ENCODE measurements at regions not wholly inside any gene's neighbourhood (a gene's known extent, or its start where the extent isn't known, plus 50 kb on each side); places are given as distances from the start of the nearest gene placed in this dataset.

GRCh38 chr7:127478461-127478860, 86.0 kb upstream of the ZNF800 start:
- no peaks in the 10 kb centered on the region for H3K36me3 ChIP-seq (ENCODE audit: control insufficient read depth in 2 of 2, extremely low read depth in 1 of 2, insufficient read depth in 1 of 2, low read length in 1 of 2)
- Mint-ChIP-seq H3K27me3 (peaks cover 0 to 25% of the 10 kb centered on the region in 2 donors), H3K36me3 (no peaks in the 10 kb centered on the region), H3K4me1 (peaks cover 13 to 29% (median 26%) of the 10 kb centered on the region in 3 donors), H3K9me3 (no peaks in the 10 kb centered on the region), H3K4me3 (peak overlapping the region in 1 of 3 donors; percentile 46), H3K27ac (peak overlapping the region in 1 of 2 donors; percentile 56)
- DNase-seq (no peak), ATAC-seq (replicated peaks in 1 of 4) (no peak)
- no peak overlapping the region for H3K27ac ChIP-seq (ENCODE audit: low read length)
- WGBS (ENCODE audit: insufficient coverage): 83% methylated on average over 1 of the region's 2 CpGs
- H3K4me3 ChIP-seq (ENCODE audit: control insufficient read depth in 1 of 2, extremely low read depth in 1 of 2, low read length in 1 of 2): no peak overlapping the region
- H3K4me1 ChIP-seq (ENCODE audit: control insufficient read depth in 1 of 2, extremely low read depth in 1 of 2, insufficient read depth in 2 of 2, low read length in 2 of 2): peaks cover 0 to 7% of the 10 kb centered on the region in 2 experiments
- ChIA-PET CTCF (no interaction called here), POLR2A (no interaction called here)
- H3K9me3 ChIP-seq: no peaks in the 10 kb centered on the region
- H3K27me3 ChIP-seq (replicated peaks in 1 of 2; ENCODE audit: control insufficient read depth in 2 of 2, extremely low read depth in 1 of 2, insufficient read depth in 2 of 2, low read length in 1 of 2): peaks cover 6 to 8% of the 10 kb centered on the region in 2 experiments

GRCh38 chr7:127478024-127478355, 85.5 kb upstream of the ZNF800 start:
- peaks cover 6 to 8% of the 10 kb centered on the region in 2 experiments for H3K27me3 ChIP-seq (replicated peaks in 1 of 2; ENCODE audit: control insufficient read depth in 2 of 2, extremely low read depth in 1 of 2, insufficient read depth in 2 of 2, low read length in 1 of 2)
- no peak overlapping the region for H3K27ac ChIP-seq (ENCODE audit: low read length)
- ChIA-PET POLR2A (no interaction called here), CTCF (no interaction called here)
- peak overlapping the region in 1 of 2 donors; percentile 56 for H3K27ac Mint-ChIP-seq
- ATAC-seq (replicated peaks in 1 of 4): peak; percentile 51 to 92 (median 62)
- H3K36me3 Mint-ChIP-seq: no peaks in the 10 kb centered on the region
- H3K9me3 ChIP-seq: no peaks in the 10 kb centered on the region
- DNase-seq: peak in 10 of 35 experiments; percentile 1 to 39 (median 8)
- peaks cover 0 to 27% of the 10 kb centered on the region in 2 donors for H3K27me3 Mint-ChIP-seq
- H3K36me3 ChIP-seq (ENCODE audit: control insufficient read depth in 2 of 2, extremely low read depth in 1 of 2, insufficient read depth in 1 of 2, low read length in 1 of 2): no peaks in the 10 kb centered on the region
- WGBS (ENCODE audit: insufficient coverage): no CpG with 5 or more reads among the region's 1 CpG
- no peaks in the 10 kb centered on the region for H3K9me3 Mint-ChIP-seq
- no peak overlapping the region for H3K4me3 ChIP-seq (ENCODE audit: control insufficient read depth in 1 of 2, extremely low read depth in 1 of 2, low read length in 1 of 2)
- H3K4me1 ChIP-seq (ENCODE audit: control insufficient read depth in 1 of 2, extremely low read depth in 1 of 2, insufficient read depth in 2 of 2, low read length in 2 of 2): peaks cover 0 to 7% of the 10 kb centered on the region in 2 experiments
- peaks cover 13 to 29% (median 26%) of the 10 kb centered on the region in 3 donors for H3K4me1 Mint-ChIP-seq
- peak overlapping the region in 1 of 3 donors; percentile 46 for H3K4me3 Mint-ChIP-seq

GRCh38 chr7:127477295-127478023, 85.0 kb upstream of the ZNF800 start:
- Mint-ChIP-seq H3K4me1 (peaks cover 13 to 29% (median 26%) of the 10 kb centered on the region in 3 donors), H3K9me3 (no peaks in the 10 kb centered on the region), H3K36me3 (no peaks in the 10 kb centered on the region), H3K27me3 (peaks cover 0 to 27% of the 10 kb centered on the region in 2 donors), H3K4me3 (peak overlapping the region in 1 of 3 donors; percentile 46), H3K27ac (peak overlapping the region in 1 of 2 donors; percentile 56)
- Histone ChIP-seq H3K9me3 (no peaks in the 10 kb centered on the region), H3K36me3 (ENCODE audit: control insufficient read depth in 2 of 2, extremely low read depth in 1 of 2, insufficient read depth in 1 of 2, low read length in 1 of 2) (no peaks in the 10 kb centered on the region), H3K27ac (ENCODE audit: low read length) (no peak overlapping the region), H3K4me1 (ENCODE audit: control insufficient read depth in 1 of 2, extremely low read depth in 1 of 2, insufficient read depth in 2 of 2, low read length in 2 of 2) (peaks cover 0 to 7% of the 10 kb centered on the region in 2 experiments), H3K4me3 (ENCODE audit: control insufficient read depth in 1 of 2, extremely low read depth in 1 of 2, low read length in 1 of 2) (no peak overlapping the region), H3K27me3 (replicated peaks in 1 of 2; ENCODE audit: control insufficient read depth in 2 of 2, extremely low read depth in 1 of 2, insufficient read depth in 2 of 2, low read length in 1 of 2) (peaks cover 6 to 8% of the 10 kb centered on the region in 2 experiments)
- ChIA-PET POLR2A (no interaction called here), CTCF (interaction anchor here (0.5 to 0.8 kb wide), 2 partner anchors 74 to 586 kb away, joined by 3 to 8 read pairs; no protein-coding TSS in a partner anchor)
- WGBS (ENCODE audit: insufficient coverage): 0% methylated on average over 1 of the region's 7 CpGs
- peak in 1 of 4 experiments; percentile 19 for ATAC-seq (replicated peaks in 1 of 4)
- no peak for DNase-seq

- WGBS (ENCODE audit: insufficient coverage): no CpG with 5 or more reads among the region's 1 CpG
- ATAC-seq (replicated peaks in 1 of 4) (no peak), DNase-seq (no peak)
- no peak overlapping the region for H3K27ac Mint-ChIP-seq
- no peaks in the 10 kb centered on the region for H3K9me3 ChIP-seq
- peaks cover 0 to 27% of the 10 kb centered on the region in 2 donors for H3K27me3 Mint-ChIP-seq
- H3K36me3 Mint-ChIP-seq: no peaks in the 10 kb centered on the region
- peaks cover 13 to 29% (median 26%) of the 10 kb centered on the region in 3 donors for H3K4me1 Mint-ChIP-seq
- H3K27ac ChIP-seq (ENCODE audit: low read length): no peak overlapping the region
- peaks cover 6 to 8% of the 10 kb centered on the region in 2 experiments for H3K27me3 ChIP-seq (replicated peaks in 1 of 2; ENCODE audit: control insufficient read depth in 2 of 2, extremely low read depth in 1 of 2, insufficient read depth in 2 of 2, low read length in 1 of 2)
- ChIA-PET CTCF (no interaction called here), POLR2A (no interaction called here)
- H3K36me3 ChIP-seq (ENCODE audit: control insufficient read depth in 2 of 2, extremely low read depth in 1 of 2, insufficient read depth in 1 of 2, low read length in 1 of 2): no peaks in the 10 kb centered on the region
- H3K9me3 Mint-ChIP-seq: no peaks in the 10 kb centered on the region
- H3K4me3 ChIP-seq (ENCODE audit: control insufficient read depth in 1 of 2, extremely low read depth in 1 of 2, low read length in 1 of 2): no peak overlapping the region
- peaks cover 0 to 7% of the 10 kb centered on the region in 2 experiments for H3K4me1 ChIP-seq (ENCODE audit: control insufficient read depth in 1 of 2, extremely low read depth in 1 of 2, insufficient read depth in 2 of 2, low read length in 2 of 2)
- H3K4me3 Mint-ChIP-seq: no peak overlapping the region
Observed at GRCh38 chr7:127476618-127477017, 84.1 kb upstream of the ZNF800 start.

GRCh38 chr7:127474457-127474856, 81.9 kb upstream of the ZNF800 start:
- Mint-ChIP-seq H3K9me3 (no peaks in the 10 kb centered on the region), H3K4me1 (peaks cover 13 to 28% (median 25%) of the 10 kb centered on the region in 3 donors), H3K4me3 (no peak overlapping the region), H3K27ac (no peak overlapping the region), H3K27me3 (peaks cover 0 to 32% of the 10 kb centered on the region in 2 donors), H3K36me3 (no peaks in the 10 kb centered on the region)
- Histone ChIP-seq H3K9me3 (no peaks in the 10 kb centered on the region), H3K27ac (ENCODE audit: low read length) (no peak overlapping the region), H3K4me1 (ENCODE audit: control insufficient read depth in 1 of 2, extremely low read depth in 1 of 2, insufficient read depth in 2 of 2, low read length in 2 of 2) (peaks cover 0 to 7% of the 10 kb centered on the region in 2 experiments), H3K36me3 (ENCODE audit: control insufficient read depth in 2 of 2, extremely low read depth in 1 of 2, insufficient read depth in 1 of 2, low read length in 1 of 2) (no peaks in the 10 kb centered on the region), H3K4me3 (ENCODE audit: control insufficient read depth in 1 of 2, extremely low read depth in 1 of 2, low read length in 1 of 2) (no peak overlapping the region), H3K27me3 (replicated peaks in 1 of 2; ENCODE audit: control insufficient read depth in 2 of 2, extremely low read depth in 1 of 2, insufficient read depth in 2 of 2, low read length in 1 of 2) (peaks cover 3 to 4% of the 10 kb centered on the region in 2 experiments)
- ATAC-seq (replicated peaks in 1 of 4) (no peak), DNase-seq (no peak)
- ChIA-PET CTCF (interaction anchor here in 1 of 2 donors (0.7 kb wide), 1 partner anchor 23 kb away, joined by 3 read pairs; no protein-coding TSS in a partner anchor), POLR2A (no interaction called here)

DNA sequence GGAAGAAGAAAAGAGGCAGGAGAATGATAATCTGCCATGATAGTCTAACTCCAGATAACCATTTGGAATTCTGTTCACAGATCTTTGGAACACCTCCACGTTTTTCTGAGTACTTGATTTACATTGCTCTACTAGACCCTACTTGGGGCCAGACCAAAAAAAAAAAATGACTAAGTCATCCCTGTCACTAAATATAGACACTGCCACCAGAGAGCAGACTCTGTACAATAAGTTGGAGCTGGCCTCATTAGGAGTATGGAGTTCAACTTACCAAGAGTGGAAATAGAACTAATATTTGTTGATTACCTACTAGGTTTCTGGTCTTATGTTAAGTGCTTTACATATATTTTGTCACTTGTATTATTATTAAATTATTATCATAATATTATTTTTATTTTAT, 80.9 kb upstream of the ZNF800 start:
- no peak overlapping the region for H3K27ac ChIP-seq (ENCODE audit: low read length)
- H3K4me1 ChIP-seq (ENCODE audit: control insufficient read depth in 1 of 2, extremely low read depth in 1 of 2, insufficient read depth in 2 of 2, low read length in 2 of 2): peaks cover 0 to 4% of the 10 kb centered on the region in 2 experiments
- DNase-seq: no peak
- no CpG with 5 or more reads among the region's 1 CpG for WGBS (ENCODE audit: insufficient coverage)
- POLR2A ChIA-PET: no interaction called here
- Mint-ChIP-seq H3K27me3 (peaks cover 0 to 29% of the 10 kb centered on the region in 2 donors), H3K27ac (no peak overlapping the region), H3K4me3 (no peak overlapping the region), H3K36me3 (no peaks in the 10 kb centered on the region), H3K4me1 (peaks cover 11 to 17% (median 17%) of the 10 kb centered on the region in 3 donors), H3K9me3 (no peaks in the 10 kb centered on the region)
- H3K9me3 ChIP-seq: no peaks in the 10 kb centered on the region
- no peak overlapping the region for H3K4me3 ChIP-seq (ENCODE audit: control insufficient read depth in 1 of 2, extremely low read depth in 1 of 2, low read length in 1 of 2)
- H3K27me3 ChIP-seq (replicated peaks in 1 of 2; ENCODE audit: control insufficient read depth in 2 of 2, extremely low read depth in 1 of 2, insufficient read depth in 2 of 2, low read length in 1 of 2): peaks cover 0 to 4% of the 10 kb centered on the region in 2 experiments
- ATAC-seq (replicated peaks in 1 of 4): no peak
- no peaks in the 10 kb centered on the region for H3K36me3 ChIP-seq (ENCODE audit: control insufficient read depth in 2 of 2, extremely low read depth in 1 of 2, insufficient read depth in 1 of 2, low read length in 1 of 2)
- CTCF ChIA-PET: no interaction called here
